B cell (primary cell): ENCODE measurements at regions not wholly inside any gene's neighbourhood (a gene's known extent, or its start where the extent isn't known, plus 50 kb on each side); places are given as distances from the start of the nearest gene placed in this dataset.

Experiments
- CTCF ChIP-seq: fragments of 200-600 bp; IDR thresholded peaks from one replicate; pipeline ENCODE4 v1.8.0; 2022; ENCODE audit warnings: antibody characterized with exemption, mild to moderate bottlenecking
- EZH2 ChIP-seq: IDR thresholded peaks from 2 replicates; pipeline ENCODE4 v1.6.1; 2012; ENCODE audit warnings: borderline replicate concordance, low read depth, mild to moderate bottlenecking, moderate library complexity, low read length; ENCODE audit not compliant: insufficient read depth, poor library complexity, severe bottlenecking

- no peak for TF ChIP-seq CTCF
- TF ChIP-seq EZH2: no peak
Observed at GRCh38 chr2:365367-366275, 77.7 kb upstream of the ALKAL2 start.
